NCI-H1105 treated with DMSO at 0.1 percent for 48 hours (cell line): ENCODE measurements at regions not wholly inside any gene's neighbourhood (a gene's known extent, or its start where the extent isn't known, plus 50 kb on each side); places are given as distances from the start of the nearest gene placed in this dataset.

Experiments
- DNase-seq: peaks from one replicate; lab custom pipeline; 2025; lab: John Stamatoyannopoulos, UW

DNA sequence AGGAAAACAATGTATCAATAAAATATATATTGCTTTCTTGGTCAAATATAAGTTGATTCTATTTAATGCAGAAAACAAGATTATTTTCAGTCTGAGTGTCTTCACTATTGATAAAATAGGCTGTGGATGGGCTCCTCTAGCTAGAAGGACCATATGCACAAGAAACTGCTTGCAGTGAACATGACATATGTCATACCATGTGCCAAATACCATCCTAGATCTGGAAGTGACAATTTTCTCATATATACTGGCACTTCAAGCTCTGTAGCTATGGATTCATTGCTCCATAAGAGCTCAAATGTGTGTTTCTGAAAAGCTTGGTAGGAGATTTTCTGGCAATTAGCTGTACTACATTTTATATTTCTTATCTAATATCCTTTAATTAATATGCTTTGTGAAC, 95.6 kb upstream of the CDH6 start:
- no peak for DNase-seq

DNA sequence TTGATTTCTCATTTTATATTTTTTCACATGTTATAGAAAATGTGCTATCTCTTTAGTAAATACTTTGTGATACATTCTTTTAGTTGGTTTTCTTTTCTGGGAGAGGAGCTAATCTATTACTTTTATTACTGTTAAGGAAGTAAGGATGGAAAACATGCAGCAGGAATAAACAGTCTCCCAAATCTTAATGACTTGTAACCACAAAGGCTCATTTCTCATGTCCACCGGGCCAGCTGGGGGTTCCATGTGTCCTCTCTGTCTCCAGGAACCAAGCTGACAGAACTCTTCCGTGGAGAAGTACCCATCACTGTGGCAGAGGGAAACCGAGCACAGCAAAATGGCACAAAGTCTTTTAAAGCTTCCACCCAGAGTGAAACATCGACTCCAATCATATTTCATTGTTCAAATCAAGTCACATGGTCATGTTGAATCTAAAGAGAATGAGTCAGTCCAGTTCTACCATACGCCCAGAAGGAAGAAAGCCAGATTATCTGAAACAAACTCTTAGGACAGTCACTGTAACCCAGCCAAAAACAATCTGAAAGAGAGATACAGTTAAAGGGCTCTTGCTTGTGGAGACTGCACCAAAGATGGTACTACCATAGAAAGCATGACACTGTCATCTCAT, 97.1 kb upstream of the CDH6 start:
- DNase-seq = no peak

DNA sequence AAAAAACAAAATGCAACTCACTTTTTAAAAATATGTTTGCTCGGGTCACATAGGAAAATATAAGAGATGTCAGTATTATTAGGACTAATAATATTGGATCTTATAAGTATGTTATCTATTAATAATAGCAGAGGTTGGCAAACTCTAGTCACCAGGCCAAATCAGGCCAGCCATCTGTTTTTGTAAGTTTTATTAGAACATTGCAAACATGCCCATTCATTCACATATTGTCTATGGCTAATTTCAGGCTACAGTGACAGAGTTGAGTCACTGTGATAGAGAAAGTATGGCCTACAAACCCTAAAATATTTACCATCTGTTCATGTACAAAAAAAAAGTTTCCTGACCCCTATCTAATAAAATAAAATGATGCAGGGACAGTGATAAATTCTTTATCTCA, 97.7 kb upstream of the CDH6 start:
- DNase-seq = no peak

DNA sequence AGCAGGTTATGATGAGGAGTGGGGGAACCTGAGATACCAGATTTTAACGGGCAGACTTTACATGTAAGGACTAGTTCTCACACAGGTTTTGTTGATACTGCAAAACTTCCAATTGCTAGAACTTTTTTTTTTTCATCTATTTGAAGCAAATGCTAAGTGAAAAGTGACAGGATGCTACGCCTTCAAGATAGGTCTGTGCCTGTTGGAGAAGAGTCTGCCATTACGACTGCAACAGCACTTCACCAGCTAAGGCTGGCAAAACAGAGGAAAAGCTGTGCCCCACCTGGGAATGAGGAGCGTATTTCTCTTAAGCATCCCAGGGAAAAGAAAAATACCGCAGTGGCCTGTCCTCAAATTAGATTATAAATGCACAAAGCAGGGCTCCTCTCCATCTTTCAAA, 102.0 kb upstream of the CDH6 start:
- DNase-seq = no peak

DNA sequence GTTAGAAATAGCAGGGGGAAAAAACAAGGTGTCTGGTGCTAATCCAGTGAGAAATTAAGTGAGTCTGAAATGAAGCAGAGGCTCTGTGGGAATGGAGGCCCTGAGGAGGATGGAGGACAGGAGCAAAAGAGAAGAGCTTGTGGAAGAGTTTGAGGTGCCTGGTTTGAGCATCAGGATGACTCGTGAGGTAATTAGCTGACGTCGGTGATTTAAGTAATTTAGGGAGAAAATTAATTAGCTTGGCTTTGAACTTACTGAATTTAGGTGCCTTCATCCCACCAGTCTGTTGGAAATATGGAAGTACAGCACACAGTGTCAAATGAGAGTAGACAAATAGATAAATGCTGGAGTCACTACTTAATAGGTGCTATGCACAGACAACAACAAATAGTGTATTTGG, 103.0 kb upstream of the CDH6 start:
- no peak for DNase-seq

DNA sequence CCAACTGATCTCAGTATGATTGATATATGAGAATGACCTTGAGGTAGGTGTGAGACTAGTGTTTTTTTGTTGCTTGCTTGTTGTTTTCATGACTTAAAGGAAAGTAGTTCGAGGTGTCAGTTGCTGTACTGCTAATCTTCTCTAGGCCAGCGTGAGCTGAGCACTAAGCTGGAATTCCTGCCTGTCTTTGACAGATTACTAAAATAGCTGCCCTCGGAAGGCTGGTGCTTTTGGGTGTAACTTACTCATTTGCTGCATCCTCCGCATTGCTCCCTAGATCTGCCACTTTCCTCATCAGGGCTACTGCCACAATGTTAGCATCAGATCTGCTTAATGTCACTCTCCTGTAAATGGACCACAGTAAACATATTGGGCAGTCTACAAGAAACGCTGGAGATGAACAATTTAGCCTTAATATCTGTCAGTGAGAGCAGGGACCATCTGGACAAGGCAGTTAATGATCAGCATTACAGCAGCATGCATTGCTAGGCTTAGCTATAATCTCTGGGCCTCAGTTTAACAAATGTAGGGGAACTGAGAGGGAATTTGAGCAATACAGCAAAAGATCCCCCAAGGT, 106.6 kb upstream of the CDH6 start:
- no peak for DNase-seq

DNA sequence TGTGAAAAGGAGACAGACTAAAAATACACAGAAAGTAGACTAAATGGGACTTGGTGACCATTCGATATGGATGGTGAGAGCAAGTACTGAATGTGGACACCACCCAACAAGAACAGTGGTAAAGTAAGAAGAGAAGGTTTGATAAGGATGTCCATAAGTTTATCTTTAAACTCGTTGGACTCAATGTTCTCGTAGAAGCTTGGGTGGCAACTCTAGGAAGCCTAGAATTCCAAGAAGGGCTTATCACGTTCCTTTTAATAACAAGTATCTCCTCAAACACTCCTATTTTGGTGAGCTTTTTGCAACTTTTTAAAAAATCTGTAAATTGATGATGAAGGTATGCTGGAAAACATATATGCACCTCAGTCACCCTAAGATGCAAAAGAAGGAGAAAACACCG, 108.6 kb upstream of the CDH6 start:
- no peak for DNase-seq

DNA sequence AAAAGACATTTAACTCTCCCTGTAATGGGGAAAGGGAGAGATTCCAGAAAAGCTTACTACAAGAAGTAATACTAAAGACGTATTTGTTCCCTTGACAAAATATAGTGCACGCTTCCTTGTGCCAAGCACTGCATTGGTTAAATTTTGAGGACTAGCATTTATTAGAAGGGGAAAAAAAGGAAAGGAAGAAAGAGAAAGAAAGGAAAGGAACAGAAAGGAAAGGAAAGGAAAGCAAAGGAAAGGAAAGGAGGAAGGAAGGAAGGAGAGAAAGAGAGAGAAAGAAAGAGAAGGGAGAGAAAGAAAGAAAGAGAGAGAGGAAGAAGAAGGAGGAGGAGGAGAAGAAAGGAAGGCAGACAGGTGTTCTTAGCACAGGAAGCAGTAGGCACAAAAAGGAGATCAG, 110.1 kb upstream of the CDH6 start:
- no peak for DNase-seq

DNA sequence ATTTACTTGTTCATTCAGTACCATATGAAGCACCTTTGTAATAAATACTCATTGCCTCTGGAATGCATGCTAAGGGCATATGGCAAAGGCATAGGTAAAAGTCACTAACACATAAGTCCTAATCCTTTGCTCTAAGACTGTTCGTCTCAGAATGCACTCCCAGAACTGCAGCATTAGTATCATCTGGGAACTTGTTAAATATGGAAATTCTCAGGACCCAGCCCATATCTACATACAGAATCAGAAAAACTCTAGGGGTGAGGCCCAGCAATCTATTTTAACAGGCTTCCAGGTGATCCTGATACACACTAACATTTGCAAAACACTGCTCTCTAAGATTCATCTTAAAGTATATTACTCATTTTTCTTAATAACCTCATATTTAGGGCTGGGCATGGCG, 113.8 kb upstream of the CDH6 start:
- no peak for DNase-seq

DNA sequence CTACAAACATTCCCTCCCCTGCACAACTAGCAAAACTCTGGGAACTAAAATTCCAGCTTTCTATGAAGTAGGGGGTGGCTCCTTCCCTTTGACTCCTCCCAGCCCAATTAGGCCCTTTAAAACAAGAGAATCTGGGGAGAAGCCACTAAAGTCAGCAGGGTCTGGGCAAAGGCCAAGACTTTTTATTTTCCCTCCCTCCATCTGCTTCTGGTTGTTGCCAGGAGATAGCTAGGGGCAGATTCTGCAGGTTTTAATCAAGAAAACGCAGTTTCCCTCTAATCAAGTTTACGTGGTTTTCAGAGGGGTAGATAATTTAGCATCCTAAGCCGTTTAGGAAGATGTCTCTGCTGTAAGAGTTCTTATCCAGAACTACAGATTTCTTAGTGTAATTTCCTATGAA, 114.5 kb upstream of the CDH6 start:
- DNase-seq = no peak

DNA sequence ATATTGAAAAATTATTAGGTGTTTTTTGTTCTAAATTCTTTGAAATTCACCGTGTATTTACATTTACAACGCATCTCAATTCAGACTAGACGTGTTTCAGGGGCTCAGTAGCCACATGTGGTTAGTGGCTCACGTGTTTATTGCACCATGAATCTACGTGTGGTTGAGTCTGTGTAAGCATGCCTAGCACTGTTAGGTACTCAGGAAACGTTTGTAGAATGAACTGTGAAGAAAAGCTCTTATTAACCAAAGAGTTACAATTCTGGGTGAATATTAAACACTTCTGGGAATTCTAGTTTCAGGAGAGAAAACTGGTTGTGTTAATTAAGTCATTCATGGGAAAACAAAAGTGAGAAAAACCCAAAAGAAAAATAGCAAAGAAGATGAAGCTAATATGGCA, 117.5 kb upstream of the CDH6 start:
- DNase-seq = no peak

DNA sequence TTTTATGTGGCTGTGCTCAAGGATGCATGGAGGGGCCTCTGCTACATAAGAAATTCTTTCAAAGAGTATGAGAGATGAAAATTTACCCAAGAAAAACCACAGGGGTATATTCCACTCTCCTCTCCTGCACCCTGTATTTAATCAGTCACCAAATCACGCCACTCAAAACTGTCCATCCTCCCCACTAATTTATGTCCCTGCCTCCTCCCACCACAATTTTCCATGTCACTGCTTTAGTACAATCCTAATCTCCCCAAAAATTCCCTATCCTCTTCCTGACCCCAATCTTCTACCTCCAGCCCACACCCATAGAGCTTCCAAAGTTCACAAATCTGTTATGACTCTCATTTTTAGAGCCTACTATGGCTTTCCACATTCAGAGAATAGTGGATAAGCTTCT, 125.2 kb upstream of the CDH6 start:
- DNase-seq = no peak

DNA sequence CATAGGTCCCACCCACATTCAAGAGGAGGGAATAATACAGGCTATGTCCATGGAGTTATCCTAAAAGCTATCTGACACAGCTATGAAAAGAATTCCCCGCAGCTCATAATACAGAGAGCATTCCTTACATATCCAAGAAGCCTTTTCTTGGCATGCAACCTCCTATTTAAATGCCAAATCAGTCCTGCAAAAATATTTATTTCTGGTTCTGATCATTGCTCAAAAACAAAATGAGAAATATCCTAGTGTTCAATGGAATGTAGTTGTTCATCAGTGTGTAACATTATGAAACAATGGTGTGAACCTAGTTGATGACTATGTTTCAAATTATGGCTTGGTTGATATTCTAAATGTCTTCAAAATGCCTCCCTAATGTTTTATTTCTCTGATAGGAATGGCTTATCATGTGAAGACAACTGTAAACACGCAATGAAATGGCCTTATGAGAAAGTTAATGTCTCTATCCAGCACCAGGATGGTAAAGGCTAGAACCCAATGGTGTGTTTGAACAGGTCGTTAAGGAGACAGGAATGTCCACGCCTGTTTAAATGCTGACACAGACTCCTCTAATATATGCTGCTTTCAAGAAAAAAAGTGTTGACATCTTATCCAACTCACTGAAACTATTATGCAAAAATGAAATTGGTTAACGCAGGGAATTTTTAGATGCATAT, 126.7 kb upstream of the CDH6 start:
- DNase-seq = no peak

DNA sequence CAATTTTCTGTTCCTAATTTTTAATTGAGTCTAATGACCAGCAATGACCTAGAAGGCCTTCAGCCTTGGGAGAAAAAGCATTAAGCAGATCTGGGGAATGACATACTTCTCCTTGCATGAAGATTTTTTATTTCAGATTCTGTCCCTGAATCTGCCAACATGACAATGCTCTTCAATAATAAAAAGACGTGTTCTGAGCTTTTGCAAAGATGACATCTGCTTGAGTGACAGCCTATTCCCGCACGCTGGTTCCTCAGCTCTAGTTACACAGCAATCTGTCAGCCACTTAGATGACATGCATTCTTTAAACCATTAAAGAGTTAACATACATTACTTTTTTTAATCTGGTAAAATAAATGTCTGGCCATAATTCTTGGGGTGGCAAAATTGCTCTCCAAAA, 129.3 kb upstream of the CDH6 start:
- no peak for DNase-seq

DNA sequence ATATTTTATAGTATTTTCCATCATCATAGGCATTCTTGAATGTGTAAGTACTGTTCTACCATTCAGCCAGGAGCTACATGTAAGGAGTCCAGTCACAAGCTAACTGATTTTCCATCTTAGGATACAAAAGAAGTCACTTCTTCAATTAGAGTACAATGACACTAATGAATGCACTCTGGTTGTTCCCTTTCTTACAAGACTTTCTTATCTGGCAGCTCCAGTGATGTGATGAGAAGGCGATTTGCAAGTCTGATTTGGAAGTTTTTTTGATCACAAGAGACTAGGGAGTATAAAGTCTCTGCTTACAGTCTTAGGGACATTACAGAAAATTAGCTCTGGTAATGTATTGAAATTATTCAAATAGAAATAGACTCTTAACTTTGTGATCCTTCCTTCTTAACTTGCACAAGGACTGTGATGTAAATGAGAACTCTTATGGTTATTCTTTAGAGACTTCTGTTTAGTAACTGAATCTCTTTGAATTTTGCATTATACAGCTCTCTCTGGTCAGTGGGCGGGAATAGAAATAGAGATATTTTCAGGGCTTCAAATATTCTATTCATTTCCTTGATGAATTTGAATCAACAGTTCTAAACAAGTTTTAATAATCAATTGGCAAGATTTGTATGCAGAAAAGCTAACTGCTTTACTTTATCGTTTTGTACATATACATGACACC, 130.4 kb upstream of the CDH6 start:
- no peak for DNase-seq

DNA sequence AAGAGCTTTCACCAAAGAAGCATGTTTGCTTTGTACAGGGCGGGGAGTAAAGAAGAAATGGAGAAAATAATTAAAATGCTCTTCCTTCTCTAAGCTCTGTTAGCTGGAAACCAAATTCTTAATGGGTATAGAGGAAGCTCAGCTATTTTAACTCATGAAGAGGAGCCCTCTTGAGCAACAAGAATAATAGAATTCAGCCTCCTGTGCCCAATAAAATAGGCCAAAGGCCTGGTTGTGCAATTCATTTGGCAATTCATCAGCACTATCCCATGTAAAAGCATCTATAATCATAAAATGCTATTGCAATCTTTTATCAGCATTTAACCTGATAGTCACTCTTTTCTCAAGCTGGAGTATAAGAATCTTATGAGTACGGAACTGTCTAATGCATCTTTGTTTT, 133.6 kb upstream of the CDH6 start:
- no peak for DNase-seq

DNA sequence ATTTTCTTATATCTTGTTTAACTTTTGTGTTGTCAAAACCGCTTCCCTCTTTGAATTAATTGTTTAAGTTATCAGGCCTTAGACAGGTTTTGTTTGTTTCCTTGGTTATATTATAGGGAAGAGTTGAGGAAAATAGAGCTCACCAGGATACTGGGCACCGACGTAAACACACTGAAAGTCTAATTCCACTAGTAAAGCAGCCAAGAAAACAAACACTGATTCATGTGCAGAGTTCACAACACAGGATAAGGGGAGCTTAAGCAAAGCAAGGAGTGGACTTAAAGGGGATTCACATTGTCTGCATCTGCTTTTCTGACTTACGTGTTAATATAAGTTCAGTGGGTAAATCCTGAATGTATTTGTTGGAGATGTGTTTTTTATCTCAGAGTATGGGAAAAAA, 139.0 kb upstream of the CDH6 start:
- no peak for DNase-seq

DNA sequence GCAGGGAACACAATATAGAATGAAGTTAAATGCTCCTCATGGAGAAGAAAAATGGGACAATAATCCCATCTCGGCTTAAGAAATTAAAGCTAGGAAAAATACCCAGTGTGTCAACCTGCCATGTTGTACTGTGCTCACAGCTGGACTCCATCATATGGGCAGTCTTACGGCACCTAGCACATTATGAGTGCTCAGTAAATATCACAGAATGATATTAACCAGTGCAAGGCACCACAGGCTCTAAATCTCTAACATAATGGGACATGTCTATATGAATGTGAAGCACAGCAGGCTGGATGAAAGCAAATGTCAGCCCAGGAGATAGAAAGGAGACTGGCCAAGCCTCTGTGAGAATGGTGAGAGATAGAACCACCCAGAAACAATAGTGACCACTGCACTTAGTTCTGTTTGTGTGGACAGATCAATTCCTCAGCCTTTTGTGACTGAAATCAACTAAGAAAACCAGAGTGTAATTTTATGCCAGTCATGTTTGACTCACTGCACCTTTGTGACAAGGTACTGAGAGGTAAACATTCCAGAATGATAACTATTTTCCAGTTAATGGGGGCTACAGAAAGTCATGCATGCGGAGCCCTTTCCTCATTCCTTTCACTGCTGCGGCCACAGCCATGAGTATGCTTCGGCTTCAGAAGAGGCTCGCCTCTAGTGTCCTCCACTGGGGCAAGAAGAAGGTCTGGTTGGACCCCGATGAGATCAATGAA, 140.4 kb upstream of the CDH6 start:
- no peak for DNase-seq

DNA sequence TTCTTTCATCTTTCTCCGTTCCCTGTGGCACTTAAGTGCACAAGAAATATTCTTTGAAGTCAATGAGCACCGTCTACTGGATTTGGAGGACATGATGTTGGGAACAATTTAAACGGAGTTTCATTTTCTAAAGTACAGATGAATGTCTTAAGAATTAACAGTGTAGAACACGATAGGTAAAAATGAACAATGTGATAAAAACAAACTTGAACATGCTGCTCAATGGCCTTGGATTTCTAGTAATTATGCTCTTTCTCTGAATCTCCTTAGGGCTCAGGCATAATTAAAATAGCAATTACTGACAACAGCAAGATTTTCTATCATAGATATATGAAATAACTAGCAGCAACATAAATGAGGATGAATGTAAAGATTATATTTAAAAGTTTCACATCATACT, 142.2 kb upstream of the CDH6 start:
- no peak for DNase-seq

DNA sequence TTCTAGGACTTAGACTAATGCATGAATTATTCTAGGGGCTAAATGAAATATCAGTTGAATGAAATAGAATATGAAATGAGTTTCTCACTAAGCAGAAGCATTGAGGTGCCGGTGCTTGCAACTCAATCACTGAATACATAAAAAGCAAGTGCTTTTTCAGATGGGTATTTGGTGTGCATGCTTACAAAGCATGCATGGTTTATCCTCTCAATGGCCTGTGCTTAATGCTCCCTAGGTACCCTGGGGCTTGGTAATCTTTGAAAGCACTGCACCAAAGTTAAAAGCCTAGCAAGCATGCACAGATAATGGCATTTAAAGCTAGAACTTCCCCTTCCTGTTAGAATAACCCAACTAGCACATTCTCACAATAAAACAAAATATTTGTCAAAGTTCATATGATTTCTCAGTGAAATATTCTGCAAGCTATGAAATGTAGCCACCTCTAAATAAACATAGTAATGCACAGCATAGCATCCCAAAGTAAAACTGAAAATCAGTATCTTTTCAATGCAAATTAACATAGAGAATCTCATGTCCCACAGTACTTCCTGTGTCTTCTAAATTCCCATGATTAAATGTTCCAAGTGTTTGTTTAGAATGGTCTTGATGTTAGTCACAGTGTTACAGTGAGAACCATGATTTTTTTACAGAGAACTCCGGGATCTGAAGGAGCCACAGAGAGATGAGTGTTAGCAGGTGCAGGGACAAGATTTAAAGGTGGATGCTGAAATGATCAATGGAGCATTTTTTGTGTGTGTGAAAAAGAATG, 143.4 kb upstream of the CDH6 start:
- no peak for DNase-seq

DNA sequence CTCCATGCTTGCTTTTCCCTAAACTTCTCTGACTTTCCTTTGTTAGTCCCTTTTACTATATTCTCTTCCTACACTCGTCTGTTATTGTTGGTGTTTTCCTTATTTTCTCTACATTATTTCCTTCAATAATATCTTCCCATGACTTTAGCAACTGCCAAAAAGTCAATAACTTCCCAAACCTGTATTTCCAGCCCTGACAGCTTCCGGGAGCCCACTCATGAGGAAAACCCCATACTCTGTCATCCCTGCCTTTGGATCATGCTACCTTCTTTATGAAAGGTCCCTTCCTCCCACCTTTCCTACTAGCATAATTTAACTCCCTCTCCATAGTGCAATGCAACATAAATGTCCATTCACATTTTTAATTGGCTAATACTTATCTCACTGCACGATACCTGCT, 144.0 kb upstream of the CDH6 start:
- DNase-seq = no peak
